ENCODE measurements at regions not wholly inside any gene's neighbourhood (a gene's known extent, or its start where the extent isn't known, plus 50 kb on each side); places are given as distances from the start of the nearest gene placed in this dataset.

GRCh38 chr5:4348919-4349318 lies 753.3 kb downstream of the IRX1 start:
- TF ChIP-seq CTCF (IDR thresholded peaks at IDR 0.05) (no peak), POLR2AphosphoS5 (IDR thresholded peaks at IDR 0.05; ENCODE audit: insufficient read depth in 1 of 2, low read depth in 1 of 2) (no peak), POLR2A (IDR thresholded peaks at IDR 0.05) (no peak)
- Histone ChIP-seq H3K9me3 (no peaks in the 10 kb centered on the region), H3K36me3 (no peaks in the 10 kb centered on the region), H3K4me1 (no peaks in the 10 kb centered on the region), H3K4me3 (no peak overlapping the region), H3K27ac (no peak overlapping the region), H3K27me3 (no peaks in the 10 kb centered on the region)
- DNase-seq (ENCODE audit: extremely low spot score in 2 of 2), result no peak
- intact Hi-C loops (cut with DNase I), result no loop called here

DNA sequence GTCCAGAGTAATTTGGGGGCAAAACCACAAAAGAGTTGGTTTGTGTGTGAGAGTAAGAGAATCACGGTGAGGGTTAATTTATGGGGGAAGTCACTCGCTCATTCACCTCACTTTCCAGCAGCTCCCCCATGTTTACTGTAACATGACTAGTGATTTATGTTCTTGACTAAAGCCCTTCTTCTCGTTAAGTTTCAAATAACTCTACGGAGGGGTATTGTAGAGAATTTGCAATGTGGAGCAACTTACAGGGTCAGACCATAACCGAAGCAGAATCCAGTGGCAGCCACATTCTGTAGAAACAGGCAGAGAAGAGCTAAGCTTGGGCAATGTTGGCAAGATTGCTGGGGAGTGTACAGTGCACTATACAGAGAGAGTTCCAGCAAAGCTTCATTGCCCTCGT lies 760.6 kb downstream of the IRX1 start:
- Histone ChIP-seq H3K36me3 (no peaks in the 10 kb centered on the region), H3K27me3 (no peaks in the 10 kb centered on the region), H3K9me3 (no peaks in the 10 kb centered on the region), H3K4me1 (no peaks in the 10 kb centered on the region), H3K4me3 (no peak overlapping the region), H3K27ac (no peak overlapping the region)
- no peak for TF ChIP-seq POLR2A (IDR thresholded peaks at IDR 0.05)
- TF ChIP-seq POLR2AphosphoS5 (IDR thresholded peaks at IDR 0.05; ENCODE audit: insufficient read depth in 1 of 2, low read depth in 1 of 2), result no peak
- TF ChIP-seq CTCF (IDR thresholded peaks at IDR 0.05), result no peak
- intact Hi-C loops (cut with DNase I), result no loop called here
- DNase-seq (ENCODE audit: extremely low spot score in 2 of 2), result no peak

DNA sequence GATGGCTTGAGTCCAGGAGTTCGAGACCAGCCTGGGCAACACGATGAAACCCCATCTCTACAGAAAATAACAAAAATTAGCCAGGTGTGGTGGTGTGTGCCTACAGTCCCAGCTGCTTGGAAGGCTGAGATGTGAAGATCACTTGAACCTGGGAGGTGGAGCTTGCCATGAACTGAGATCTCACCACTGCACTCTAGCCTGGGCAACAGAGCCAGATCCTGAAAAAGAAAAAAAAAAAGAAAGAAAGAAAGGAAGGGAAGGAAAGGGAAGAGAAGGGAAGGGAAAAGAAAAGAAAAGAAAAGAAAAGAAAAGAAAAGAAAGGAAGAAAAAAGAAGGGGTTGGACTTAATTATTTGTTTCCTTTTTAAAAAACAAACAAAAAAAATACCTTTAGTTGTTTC lies 764.2 kb downstream of the IRX1 start:
- no peak overlapping the region for H3K4me3 ChIP-seq
- no peaks in the 10 kb centered on the region for H3K4me1 ChIP-seq
- TF ChIP-seq CTCF (IDR thresholded peaks at IDR 0.05) (no peak), POLR2A (IDR thresholded peaks at IDR 0.05) (no peak), POLR2AphosphoS5 (IDR thresholded peaks at IDR 0.05; ENCODE audit: insufficient read depth in 1 of 2, low read depth in 1 of 2) (no peak)
- H3K36me3 ChIP-seq, result no peaks in the 10 kb centered on the region
- no peaks in the 10 kb centered on the region for H3K27me3 ChIP-seq
- no peak overlapping the region for H3K27ac ChIP-seq
- DNase-seq (ENCODE audit: extremely low spot score in 2 of 2), result no peak
- intact Hi-C loops (cut with DNase I), result no loop called here
- no peaks in the 10 kb centered on the region for H3K9me3 ChIP-seq

GRCh38 chr5:4361753-4362152 lies 766.1 kb downstream of the IRX1 start:
- no peak for DNase-seq (ENCODE audit: extremely low spot score in 2 of 2)
- H3K27ac ChIP-seq, result no peak overlapping the region
- TF ChIP-seq POLR2A (IDR thresholded peaks at IDR 0.05), result no peak
- TF ChIP-seq POLR2AphosphoS5 (IDR thresholded peaks at IDR 0.05; ENCODE audit: insufficient read depth in 1 of 2, low read depth in 1 of 2), result no peak
- H3K4me1 ChIP-seq, result no peaks in the 10 kb centered on the region
- intact Hi-C loops (cut with DNase I), result no loop called here
- H3K9me3 ChIP-seq, result no peaks in the 10 kb centered on the region
- H3K36me3 ChIP-seq, result no peaks in the 10 kb centered on the region
- no peak overlapping the region for H3K4me3 ChIP-seq
- no peaks in the 10 kb centered on the region for H3K27me3 ChIP-seq

GRCh38 chr5:4362411-4362810 lies 766.8 kb downstream of the IRX1 start:
- H3K4me3 ChIP-seq, result no peak overlapping the region
- intact Hi-C loops (cut with DNase I), result no loop called here
- no peaks in the 10 kb centered on the region for H3K4me1 ChIP-seq
- no peaks in the 10 kb centered on the region for H3K9me3 ChIP-seq
- no peaks in the 10 kb centered on the region for H3K27me3 ChIP-seq
- no peak for TF ChIP-seq POLR2AphosphoS5 (IDR thresholded peaks at IDR 0.05; ENCODE audit: insufficient read depth in 1 of 2, low read depth in 1 of 2)
- no peak for TF ChIP-seq POLR2A (IDR thresholded peaks at IDR 0.05)
- no peak for TF ChIP-seq CTCF (IDR thresholded peaks at IDR 0.05)
- H3K27ac ChIP-seq, result no peak overlapping the region
- DNase-seq (ENCODE audit: extremely low spot score in 2 of 2), result no peak
- H3K36me3 ChIP-seq, result no peaks in the 10 kb centered on the region

DNA sequence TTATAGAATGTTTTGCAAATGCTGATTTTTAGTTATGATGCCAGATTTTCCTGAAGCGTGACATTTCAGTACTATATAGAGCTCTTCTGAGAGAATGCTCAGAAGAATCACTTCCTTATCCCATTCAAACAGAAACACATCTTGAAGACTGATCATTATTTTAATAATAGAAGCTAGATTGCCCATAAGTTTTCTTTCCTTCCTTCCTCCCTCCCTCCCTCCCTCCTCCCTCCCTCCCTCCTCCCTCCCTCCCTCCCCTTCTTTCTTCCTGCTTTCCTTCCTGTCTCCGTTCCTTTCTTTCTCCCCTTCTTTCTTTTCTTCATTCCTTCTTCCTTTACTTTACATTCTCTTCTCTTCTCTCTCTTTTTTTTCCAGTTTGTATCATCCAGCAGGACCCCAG lies 767.4 kb downstream of the IRX1 start:
- Histone ChIP-seq H3K4me1 (no peaks in the 10 kb centered on the region), H3K27me3 (no peaks in the 10 kb centered on the region), H3K36me3 (no peaks in the 10 kb centered on the region), H3K27ac (no peak overlapping the region), H3K9me3 (no peaks in the 10 kb centered on the region), H3K4me3 (no peak overlapping the region)
- DNase-seq (ENCODE audit: extremely low spot score in 2 of 2), result no peak
- TF ChIP-seq POLR2AphosphoS5 (IDR thresholded peaks at IDR 0.05; ENCODE audit: insufficient read depth in 1 of 2, low read depth in 1 of 2) (no peak), CTCF (IDR thresholded peaks at IDR 0.05) (no peak)
- intact Hi-C loops (cut with DNase I), result no loop called here
